HFF-Myc (cell line): ENCODE measurements at regions not wholly inside any gene's neighbourhood (a gene's known extent, or its start where the extent isn't known, plus 50 kb on each side); places are given as distances from the start of the nearest gene placed in this dataset.

ENCODE experiments used
- DNase-seq: peaks from one replicate; pipeline ENCODE4 v3.0.0-alpha.2; 2011; ENCODE audit warnings: low read depth; ENCODE audit errors: extremely low read depth
- H3K4me3 ChIP-seq: replicated peaks from 2 replicates; pipeline ENCODE4 v1.5.1; 2011; ENCODE audit warnings: low read depth, mild to moderate bottlenecking, control low read depth, low read length
- CTCF ChIP-seq: IDR thresholded peaks from 2 replicates; pipeline ENCODE4 v1.5.1; 2012; ENCODE audit warnings: mild to moderate bottlenecking, low read depth, low read length, control low read depth; ENCODE audit errors: missing control alignments

- DNase-seq = no peak
- TF ChIP-seq CTCF = no peak
Observed at GRCh38 chr6:92538926-92539325, 880.4 kb downstream of the EPHA7 start.

DNA sequence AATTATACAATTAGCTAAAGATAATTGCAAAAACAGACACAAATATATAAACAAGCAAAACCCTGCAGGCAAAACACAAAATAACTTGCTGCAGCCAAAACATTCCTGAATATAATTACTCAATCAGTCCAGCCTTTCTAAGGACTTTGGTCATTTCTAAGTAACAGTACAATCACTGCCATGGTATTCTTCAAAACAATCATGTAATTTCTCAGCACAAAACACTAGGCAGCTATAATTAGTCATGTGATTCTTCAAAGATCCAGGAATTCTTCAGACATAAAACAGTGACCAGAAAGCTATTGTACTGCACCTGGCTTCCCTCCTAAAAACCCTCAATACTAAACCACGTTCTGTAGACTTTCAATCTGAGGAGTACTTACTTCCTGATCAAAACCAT, 881.1 kb downstream of the EPHA7 start:
- no peak for DNase-seq
- H3K4me3 ChIP-seq = no peak overlapping the region
- TF ChIP-seq CTCF = no peak

More at GRCh38 chr6:92538926-92539325, 880.4 kb downstream of the EPHA7 start:
- H3K4me3 ChIP-seq = no peak overlapping the region

DNA sequence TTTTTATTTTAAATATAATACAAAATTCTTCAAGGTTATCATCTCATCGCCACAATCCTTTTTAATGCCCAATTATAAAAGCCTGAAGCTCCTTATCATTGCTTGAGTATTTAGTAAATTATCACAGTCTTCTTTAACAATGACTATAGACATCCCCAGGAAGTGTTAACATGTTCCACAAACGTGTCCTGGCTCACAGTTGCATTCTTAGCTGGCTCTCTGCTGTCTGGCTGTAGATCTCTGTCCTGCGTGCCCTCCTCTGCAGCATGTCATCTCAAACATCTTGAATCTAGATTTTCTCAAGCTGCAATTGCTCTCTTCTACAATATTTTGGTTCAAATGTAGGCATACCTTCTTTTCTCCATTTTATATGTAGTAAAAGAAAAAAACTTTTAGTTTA, 885.2 kb downstream of the EPHA7 start:
- TF ChIP-seq CTCF = no peak
- DNase-seq = no peak
- H3K4me3 ChIP-seq = no peak overlapping the region

DNA sequence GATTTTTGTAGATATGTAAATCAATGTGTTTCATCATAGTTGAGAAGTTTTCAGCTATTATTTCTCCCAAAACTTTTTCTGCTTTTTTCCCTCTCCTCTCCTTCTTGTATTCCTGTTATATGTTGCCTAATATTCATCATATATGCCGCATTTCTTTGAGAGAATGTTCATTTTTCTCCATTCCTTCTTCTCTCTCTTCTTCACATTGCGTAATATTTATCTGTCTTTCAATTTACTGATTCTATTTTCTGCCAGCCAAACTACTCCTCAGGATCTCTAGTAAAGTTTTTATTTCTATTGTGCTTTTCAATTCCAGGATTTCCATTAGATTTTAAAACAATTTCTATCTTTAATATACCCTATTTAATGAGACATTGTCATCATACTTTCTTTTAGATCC, 896.8 kb downstream of the EPHA7 start:
- no peak for DNase-seq
- H3K4me3 ChIP-seq = no peak overlapping the region
- TF ChIP-seq CTCF = no peak

GRCh38 chr6:92521553-92521952, 897.8 kb downstream of the EPHA7 start:
- no peak for DNase-seq
- TF ChIP-seq CTCF = no peak
- no peak overlapping the region for H3K4me3 ChIP-seq

DNA sequence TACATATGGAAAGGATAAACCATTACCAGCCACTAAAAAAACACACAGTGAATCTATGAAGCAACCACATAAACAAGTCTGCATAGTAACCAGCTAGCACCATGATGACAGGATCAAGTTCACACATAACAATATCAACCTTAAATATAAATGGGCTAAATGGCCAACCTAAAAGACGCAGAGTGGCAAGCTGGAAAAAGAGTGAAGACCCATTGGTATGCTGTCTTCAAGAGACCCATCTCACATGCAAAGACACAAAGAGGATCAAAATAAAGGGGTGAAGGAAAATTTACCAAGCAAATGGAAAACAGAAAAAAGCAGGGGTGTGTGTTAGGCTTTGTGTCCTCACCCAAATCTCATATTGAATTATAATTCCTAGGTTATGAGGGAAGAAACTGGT, 909.2 kb downstream of the EPHA7 start:
- DNase-seq = no peak
- no peak overlapping the region for H3K4me3 ChIP-seq
- no peak for TF ChIP-seq CTCF

GRCh38 chr6:92507552-92507951, 911.8 kb downstream of the EPHA7 start:
- no peak for TF ChIP-seq CTCF
- no peak overlapping the region for H3K4me3 ChIP-seq
- DNase-seq = no peak
